MCF 10A (cell line): ENCODE measurements at regions not wholly inside any gene's neighbourhood (a gene's known extent, or its start where the extent isn't known, plus 50 kb on each side); places are given as distances from the start of the nearest gene placed in this dataset.

Source experiments
- BruUV-seq: library from RNA; stranded (reverse); fragments of 400-500 nt; replicated peaks from 2 replicates; lab custom pipeline; 2021; lab: Mats Ljungman, UMichigan
- CTCF ChIA-PET: fragments of 300-600 bp; sonication (Branson Sonifier 250); formaldehyde crosslinking; extraction: SDS; loops from one replicate; lab custom pipeline; 2021; ENCODE audit warnings: antibody characterized with exemption, inconsistent platforms; lab: Yijun Ruan, JAX
- POLR2A ChIA-PET: fragments of 300-600, 350-650 bp; sonication (Branson Sonifier 250); formaldehyde crosslinking; extraction: SDS; loops from one replicate; lab custom pipeline; 2020; ENCODE audit warnings: antibody characterized with exemption, inconsistent platforms; lab: Yijun Ruan, JAX
- DNase-seq: peaks from one replicate; pipeline ENCODE4 v3.0.0-alpha.2; 2018; ENCODE audit not compliant: unreplicated experiment
- H3K27ac Mint-ChIP-seq: one replicate; pipeline ENCODE4 v1.8.0; 2022; ENCODE audit warnings: mild to moderate bottlenecking, low read depth, mixed read lengths; ENCODE audit not compliant: unreplicated experiment
- H3K27me3 Mint-ChIP-seq: one replicate; pipeline ENCODE4 v1.8.0; 2022; ENCODE audit warnings: mixed read lengths; ENCODE audit not compliant: insufficient read depth, unreplicated experiment
- H3K36me3 Mint-ChIP-seq: one replicate; pipeline ENCODE4 v1.8.0; 2022; ENCODE audit warnings: mild to moderate bottlenecking, moderate library complexity, mixed read lengths; ENCODE audit not compliant: insufficient read depth, unreplicated experiment
- H3K4me1 Mint-ChIP-seq: one replicate; pipeline ENCODE4 v1.8.0; 2022; ENCODE audit warnings: mixed read lengths; ENCODE audit not compliant: insufficient read depth, unreplicated experiment
- H3K4me3 Mint-ChIP-seq: one replicate; pipeline ENCODE4 v1.8.0; 2022; ENCODE audit warnings: mild to moderate bottlenecking, moderate library complexity, mixed read lengths; ENCODE audit not compliant: unreplicated experiment
- H3K9me3 Mint-ChIP-seq: one replicate; pipeline ENCODE4 v1.8.0; 2022; ENCODE audit warnings: mixed read lengths; ENCODE audit not compliant: unreplicated experiment
- CTCF ChIP-seq: fragments of 200-600 bp; IDR thresholded peaks from one replicate; pipeline ENCODE4 v1.8.0; 2022; ENCODE audit warnings: antibody characterized with exemption, mild to moderate bottlenecking; ENCODE audit not compliant: unreplicated experiment
- intact Hi-C: fragments of 100-400 bp; cut with micrococcal nuclease; formaldehyde crosslinking; loops from 2 replicates; pipeline ENCODE4 v1.14.1; 2022

- ChIA-PET POLR2A (interaction anchor here (0.7 kb wide), 1 partner anchor 380 kb away, joined by 3 read pairs; no protein-coding TSS in a partner anchor), CTCF (interaction anchor here (0.7 kb wide), 1 partner anchor 567 kb away, joined by 3 read pairs; no protein-coding TSS in a partner anchor)
- no peak for TF ChIP-seq CTCF
- Mint-ChIP-seq H3K27me3 (no peaks in the 10 kb centered on the region), H3K36me3 (no peaks in the 10 kb centered on the region), H3K4me1 (no peaks in the 10 kb centered on the region), H3K9me3 (peaks cover 7% of the 10 kb centered on the region), H3K4me3 (no peak overlapping the region), H3K27ac (no peak overlapping the region)
- intact Hi-C loops, result no loop called here
- no peak for DNase-seq
- BruUV-seq, result no TSS peak
Observed at GRCh38 chr5:29897916-29898315, 1295.6 kb upstream of the CDH6 start.

- H3K9me3 Mint-ChIP-seq, result peaks cover 7% of the 10 kb centered on the region
- H3K27me3 Mint-ChIP-seq, result no peaks in the 10 kb centered on the region
- no peak overlapping the region for H3K4me3 Mint-ChIP-seq
- H3K4me1 Mint-ChIP-seq, result no peaks in the 10 kb centered on the region
- TF ChIP-seq CTCF, result no peak
- ChIA-PET CTCF (no interaction called here), POLR2A (no interaction called here)
- BruUV-seq, result no TSS peak
- peak; percentile 68 for DNase-seq
- intact Hi-C loops, result no loop called here
- H3K36me3 Mint-ChIP-seq, result no peaks in the 10 kb centered on the region
- H3K27ac Mint-ChIP-seq, result no peak overlapping the region
Observed at GRCh38 chr5:29896646-29897045, 1296.8 kb upstream of the CDH6 start.

GRCh38 chr5:29894668-29895067 lies 1298.8 kb upstream of the CDH6 start:
- H3K27ac Mint-ChIP-seq, result no peak overlapping the region
- ChIA-PET CTCF (interaction anchor here (1.0 kb wide), 1 partner anchor 23 kb away, joined by 3 read pairs; no protein-coding TSS in a partner anchor), POLR2A (no interaction called here)
- no peaks in the 10 kb centered on the region for H3K4me1 Mint-ChIP-seq
- DNase-seq, result no peak
- intact Hi-C loops, result no loop called here
- H3K27me3 Mint-ChIP-seq, result no peaks in the 10 kb centered on the region
- TF ChIP-seq CTCF, result no peak
- no TSS peak for BruUV-seq
- no peaks in the 10 kb centered on the region for H3K36me3 Mint-ChIP-seq
- peaks cover 7% of the 10 kb centered on the region for H3K9me3 Mint-ChIP-seq
- H3K4me3 Mint-ChIP-seq, result no peak overlapping the region

- no peak for DNase-seq
- Mint-ChIP-seq H3K27ac (no peak overlapping the region), H3K9me3 (no peaks in the 10 kb centered on the region), H3K36me3 (no peaks in the 10 kb centered on the region), H3K27me3 (no peaks in the 10 kb centered on the region), H3K4me3 (no peak overlapping the region), H3K4me1 (no peaks in the 10 kb centered on the region)
- TF ChIP-seq CTCF, result no peak
- intact Hi-C loops, result no loop called here
- CTCF ChIA-PET, result interaction anchor here (0.6 kb wide), 1 partner anchor 19 kb away, joined by 3 read pairs; no protein-coding TSS in a partner anchor
- no TSS peak for BruUV-seq
- POLR2A ChIA-PET, result no interaction called here
Observed at GRCh38 chr5:29889051-29889450, 1304.4 kb upstream of the CDH6 start.
